Myocyte (in vitro differentiated cells): ENCODE measurements at regions not wholly inside any gene's neighbourhood (a gene's known extent, or its start where the extent isn't known, plus 50 kb on each side); places are given as distances from the start of the nearest gene placed in this dataset.
"Not testable (repeated sequence)": the region's sequence is repeated elsewhere in the genome, so short reads cannot be mapped to it uniquely, and the experiment has no call there.

ENCODE experiments used
- DNase-seq: peaks from one replicate; pipeline ENCODE4 v3.0.0-alpha.2; 2012; ENCODE audit warnings: low read depth

DNA sequence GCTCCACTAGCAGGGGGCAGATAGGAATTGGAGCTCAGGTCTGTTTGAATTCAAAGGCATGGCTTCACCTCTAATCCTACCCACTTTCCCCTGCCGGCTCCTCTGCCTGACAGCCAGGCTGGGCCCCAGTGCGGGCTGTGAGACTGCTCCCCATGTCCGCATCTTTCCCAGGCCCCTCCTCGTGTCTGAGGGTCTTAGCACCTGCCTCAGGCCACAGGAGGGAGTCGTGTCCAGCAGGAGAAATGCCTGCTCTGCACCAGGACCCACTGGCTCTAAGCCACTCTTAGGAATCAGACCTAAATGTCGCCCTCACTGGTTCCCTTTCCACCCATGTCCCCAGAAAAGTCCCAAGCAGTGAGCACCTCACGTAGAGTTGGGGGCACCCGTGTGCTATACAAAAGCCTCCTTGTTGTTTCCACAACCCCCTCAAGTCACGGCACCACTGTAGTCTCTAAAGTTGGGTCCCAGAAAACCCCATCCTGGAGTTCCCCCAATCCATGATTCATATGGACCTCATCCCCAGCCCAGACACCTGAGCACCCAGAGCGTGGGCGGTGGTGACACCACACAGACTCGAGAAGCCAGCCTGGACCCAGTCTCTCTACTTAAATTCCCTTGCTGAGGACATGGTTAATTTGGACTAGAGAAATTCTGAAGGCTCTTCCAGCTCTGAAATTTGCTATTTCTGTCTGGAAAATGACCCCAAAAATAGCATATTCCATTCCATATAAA lies 466.4 kb upstream of the ZMIZ1 start:
- no peak for DNase-seq

DNA sequence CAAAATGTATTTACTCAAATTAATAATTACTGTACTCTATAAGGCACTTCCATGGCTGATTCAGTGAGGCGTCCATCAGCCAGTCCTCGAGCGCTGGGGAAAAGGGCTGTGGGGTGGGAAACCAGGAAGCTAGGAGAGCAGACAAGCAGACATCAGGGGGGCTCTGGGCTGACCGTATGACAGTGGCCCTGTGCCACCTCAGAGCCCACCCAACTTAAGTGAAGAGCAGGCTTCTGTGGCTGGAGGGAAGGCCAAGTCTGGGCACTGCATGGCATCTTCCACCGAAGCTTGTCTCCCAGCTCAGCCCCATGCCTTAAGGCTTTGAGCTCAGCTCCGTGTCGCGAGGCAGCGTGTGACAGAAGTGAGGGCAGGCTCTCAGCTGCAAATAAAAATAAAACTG lies 464.5 kb upstream of the ZMIZ1 start:
- no peak for DNase-seq

DNA sequence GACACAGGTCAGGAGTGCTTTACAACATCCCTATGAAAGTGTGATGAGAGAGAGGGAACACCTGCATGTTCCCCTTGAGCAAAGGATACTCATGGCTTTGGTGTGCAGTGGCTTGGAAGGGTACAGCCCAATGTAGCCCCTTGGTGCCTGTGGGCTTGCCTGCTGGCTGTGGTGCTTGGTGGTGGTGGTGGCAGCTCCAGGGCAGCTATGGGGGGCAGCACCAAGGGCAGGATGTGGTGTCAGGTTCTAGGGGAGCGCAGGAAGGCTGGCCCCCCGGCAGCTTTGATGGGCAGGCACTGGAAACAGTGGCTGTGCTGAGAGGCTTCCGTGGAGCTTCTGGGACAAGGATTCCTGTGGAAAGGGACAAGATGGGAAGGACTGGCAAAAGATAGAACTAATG lies 464.0 kb upstream of the ZMIZ1 start:
- DNase-seq, result peak; percentile 28

DNA sequence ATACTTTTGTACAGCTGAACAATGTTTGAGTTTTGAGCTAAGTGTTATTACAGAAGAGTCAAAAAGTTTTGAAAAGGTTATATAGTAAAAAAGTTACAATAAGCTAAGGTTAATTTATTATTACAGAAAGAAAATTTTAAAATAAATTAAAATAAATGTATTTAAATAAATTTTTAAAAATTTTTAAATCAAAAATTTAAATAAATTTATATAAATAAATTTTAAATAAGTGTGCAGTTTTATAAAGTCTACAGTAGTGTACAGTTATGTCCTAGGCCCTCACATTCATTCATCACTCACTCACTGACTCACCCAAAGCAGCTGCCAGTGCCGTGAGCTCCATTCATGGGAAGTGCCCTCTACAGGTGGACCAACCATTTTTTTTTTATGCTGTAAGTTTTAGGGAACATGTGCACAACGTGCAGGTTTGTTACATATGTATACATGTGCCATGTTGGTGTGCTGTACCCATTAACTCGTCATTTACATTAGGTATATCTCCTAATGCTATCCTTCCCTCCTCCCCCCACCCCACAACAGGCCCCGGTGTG lies 462.9 kb upstream of the ZMIZ1 start:
- peak; percentile 52 for DNase-seq

DNA sequence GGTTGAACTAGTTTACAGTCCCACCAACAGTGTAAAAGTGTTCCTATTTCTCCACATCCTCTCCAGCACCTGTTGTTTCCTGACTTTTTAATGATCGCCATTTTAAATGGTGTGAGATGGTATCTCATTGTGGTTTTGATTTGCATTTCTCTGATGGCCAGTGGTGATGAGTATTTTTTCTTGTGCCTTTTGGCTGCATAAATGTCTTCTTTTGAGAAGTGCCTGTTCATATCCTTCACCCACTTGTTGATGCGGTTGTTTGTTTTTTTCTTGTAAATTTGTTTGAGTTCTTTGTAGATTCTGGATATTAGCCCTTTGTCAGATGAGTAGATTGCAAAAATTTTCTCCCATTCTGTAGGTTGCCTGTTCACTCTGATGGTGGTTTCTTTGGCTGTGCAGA lies 462.0 kb upstream of the ZMIZ1 start:
- DNase-seq, result not testable (repeated sequence)

DNA sequence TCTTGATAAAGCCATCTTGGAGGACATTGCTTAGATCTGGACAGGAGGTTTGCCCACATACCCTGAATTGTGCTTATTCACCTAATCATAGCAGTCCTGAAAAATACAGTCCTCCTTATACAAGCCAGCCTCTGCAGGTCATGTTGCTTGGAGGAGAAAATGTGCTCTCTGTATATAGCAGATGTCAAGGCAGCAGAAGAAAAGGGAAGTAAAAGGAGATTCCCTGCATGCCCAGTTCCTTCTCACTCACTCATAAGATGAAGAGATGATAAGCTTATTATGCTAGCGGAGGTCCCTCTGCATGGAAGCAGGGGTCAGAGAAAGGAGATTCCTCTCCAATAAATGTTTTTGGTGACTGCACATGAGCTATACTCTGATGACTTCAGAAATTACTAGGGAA lies 458.8 kb upstream of the ZMIZ1 start:
- DNase-seq, result no peak

DNA sequence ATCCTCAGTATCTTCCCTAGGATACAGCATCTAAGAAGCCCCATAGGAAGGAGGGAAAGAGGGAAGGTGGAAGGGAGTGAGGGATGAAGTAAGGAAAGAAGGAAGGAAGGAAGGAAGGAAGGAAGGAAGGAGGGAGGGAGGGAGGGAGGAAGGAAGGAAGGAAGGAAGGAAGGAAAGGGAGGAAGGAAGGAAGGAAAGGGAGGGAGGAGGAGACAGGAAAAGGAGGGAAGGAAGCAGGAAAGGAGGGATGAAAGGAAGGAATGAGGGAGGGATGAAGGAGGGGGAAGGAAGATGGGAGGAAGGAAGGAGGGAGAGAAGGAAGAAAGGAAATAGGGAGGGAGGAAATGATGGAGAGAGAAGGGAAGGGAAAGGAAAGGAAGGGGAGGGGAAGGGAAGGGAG lies 455.6 kb upstream of the ZMIZ1 start:
- DNase-seq, result no peak

DNA sequence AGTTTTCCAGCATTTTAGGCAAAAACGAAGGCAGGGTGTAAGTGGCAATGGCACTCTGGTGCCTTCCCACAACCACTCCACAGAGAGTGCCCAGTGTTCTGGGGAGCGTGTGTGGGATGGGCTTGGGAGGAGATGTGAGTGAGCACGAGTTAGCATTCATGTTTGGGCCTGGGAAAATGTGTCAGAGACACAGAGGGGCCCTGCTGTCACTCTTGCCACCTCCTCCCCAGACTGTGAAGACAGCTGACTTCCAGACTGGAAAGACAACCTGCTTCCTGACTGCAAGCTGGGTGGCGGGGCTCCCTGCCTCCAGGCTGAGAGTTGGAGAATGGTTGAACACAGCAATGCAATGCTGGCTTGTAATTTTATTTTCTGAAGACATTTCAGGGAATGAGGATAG lies 454.5 kb upstream of the ZMIZ1 start:
- no peak for DNase-seq

DNA sequence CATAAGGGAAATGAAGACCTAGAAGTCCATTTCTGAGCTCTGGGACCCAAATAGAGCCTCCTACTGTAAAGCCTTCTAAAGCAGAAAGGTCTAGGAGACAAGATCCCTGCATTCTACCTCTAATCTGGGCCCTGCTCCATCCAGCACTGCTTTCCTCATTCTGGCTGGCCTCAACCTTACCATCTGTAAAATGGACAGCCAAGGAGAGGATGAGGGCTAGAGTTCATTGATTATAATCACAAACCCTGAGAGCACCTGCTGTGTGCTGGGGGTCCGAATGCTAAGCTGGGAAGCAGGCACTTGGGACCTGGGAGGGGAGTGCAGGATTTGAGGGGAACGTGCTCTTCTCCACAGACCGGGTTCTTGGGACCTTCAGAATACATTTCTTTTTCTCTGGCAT lies 454.0 kb upstream of the ZMIZ1 start:
- no peak for DNase-seq

DNA sequence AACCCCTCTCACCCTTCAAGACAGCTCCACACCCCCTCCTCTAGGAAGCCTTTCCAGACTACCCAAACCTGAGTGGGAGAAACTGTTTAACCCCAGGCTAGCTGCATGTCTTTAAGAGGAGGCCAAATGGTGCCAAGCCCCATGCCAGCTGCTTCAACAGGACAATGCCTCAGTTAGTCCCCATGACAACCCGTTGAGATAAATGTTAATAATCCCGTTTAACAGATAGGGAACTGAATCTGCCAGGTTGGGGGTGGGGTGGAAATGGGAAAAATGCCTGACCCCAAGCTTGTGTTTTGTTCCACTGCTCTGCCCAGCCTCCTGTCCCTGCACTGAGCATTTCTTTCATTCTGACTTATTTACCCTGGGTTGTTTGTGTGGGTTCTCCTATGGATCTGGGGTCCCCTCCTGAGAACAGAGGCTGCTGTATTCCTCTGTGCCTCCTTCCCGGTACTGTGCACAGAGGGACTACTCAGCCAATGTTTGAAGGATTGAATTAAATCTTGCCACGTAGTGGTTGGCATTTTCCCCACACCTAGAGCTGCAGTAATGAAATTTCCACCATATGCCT lies 452.6 kb upstream of the ZMIZ1 start:
- no peak for DNase-seq

DNA sequence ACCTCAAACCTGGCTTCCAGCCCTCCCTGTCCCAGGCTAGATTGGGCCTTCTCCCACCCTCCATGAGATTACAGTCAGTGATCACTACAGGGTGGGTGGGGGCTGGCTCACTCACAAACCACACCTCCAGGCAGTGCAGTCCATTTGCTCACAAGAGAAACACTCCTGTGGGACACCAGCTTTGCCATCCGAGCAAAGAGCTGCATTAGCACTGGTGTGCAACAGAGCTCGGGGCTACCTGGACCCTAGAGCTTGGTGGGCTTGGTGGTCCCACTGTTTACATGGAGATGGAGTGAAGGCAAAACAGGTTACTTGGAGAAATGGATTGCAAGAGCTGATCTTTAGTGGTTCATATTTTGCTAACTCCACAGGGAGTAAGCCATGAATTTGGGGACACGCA lies 451.7 kb upstream of the ZMIZ1 start:
- DNase-seq, result no peak

DNA sequence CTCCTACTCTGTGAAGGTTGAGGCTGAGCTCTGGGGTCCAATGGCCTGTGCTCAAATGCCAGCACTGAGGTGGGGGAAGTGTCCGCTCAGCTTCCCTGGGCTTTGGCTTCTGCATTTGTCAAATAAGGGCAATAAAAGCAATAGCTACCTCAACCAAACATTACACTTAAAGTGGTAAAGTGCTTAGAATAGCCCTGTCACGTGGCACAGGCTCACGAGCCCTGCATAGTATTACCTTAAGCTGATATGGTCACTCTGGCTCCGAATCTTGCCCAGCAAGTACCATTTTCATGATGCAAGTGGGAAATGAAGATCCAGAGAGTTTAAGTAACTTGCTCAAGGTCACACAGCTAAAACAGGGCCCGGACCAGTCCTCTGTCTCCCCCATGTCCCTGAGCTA lies 451.1 kb upstream of the ZMIZ1 start:
- DNase-seq, result no peak

DNA sequence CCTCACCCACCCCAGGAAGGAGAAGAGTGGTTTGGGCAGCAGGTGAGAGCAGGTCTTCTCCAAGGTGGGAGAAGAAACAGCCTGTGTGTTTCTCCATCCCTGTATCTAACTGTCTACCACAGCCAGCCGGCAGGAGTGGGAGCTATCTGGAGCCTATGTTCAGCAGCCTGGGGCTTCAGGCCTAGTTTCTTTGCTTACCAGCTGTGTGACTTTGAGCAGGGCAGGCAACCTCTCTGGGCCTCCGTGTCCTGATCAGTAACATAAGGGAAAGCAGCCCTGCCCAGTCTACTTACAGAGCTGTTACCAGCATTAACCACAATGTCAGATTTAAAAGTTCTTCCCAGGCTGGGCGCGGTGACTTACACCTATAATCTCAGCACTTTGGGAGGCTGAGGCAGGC lies 450.7 kb upstream of the ZMIZ1 start:
- DNase-seq, result no peak

DNA sequence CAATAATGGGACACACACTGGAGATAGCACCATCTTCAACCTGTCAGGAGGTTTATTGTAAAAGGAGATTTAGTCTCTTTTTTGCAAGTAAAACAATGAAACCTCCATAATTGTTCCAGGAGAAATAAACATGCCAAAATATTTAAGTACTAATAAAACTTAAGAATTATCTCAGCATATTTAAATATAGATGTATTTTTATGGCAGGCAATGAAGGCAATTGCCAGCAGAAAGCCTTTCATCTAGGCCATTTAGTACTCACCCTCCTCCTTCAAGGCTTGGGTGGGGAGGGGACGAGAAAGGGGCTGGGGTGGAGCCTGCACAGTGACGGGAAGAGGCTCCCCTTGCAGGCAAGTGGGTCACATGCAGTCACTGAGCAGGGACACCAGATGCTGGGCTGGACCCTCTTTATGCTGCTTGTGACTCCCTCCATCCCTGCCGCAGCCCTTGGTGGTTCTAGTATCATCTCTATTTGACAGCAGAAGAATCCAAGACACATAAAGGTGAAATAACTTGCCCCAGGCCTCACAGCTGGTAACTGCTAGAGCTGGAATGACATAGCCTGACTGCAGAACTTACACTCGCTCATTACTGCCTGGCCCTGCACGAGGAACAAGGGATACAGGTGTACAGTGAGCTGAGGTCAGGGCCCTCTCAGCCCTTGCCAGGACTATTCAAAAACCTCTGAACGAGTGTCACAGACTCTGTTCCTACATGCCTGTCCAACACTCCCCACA lies 449.5 kb upstream of the ZMIZ1 start:
- DNase-seq, result no peak

DNA sequence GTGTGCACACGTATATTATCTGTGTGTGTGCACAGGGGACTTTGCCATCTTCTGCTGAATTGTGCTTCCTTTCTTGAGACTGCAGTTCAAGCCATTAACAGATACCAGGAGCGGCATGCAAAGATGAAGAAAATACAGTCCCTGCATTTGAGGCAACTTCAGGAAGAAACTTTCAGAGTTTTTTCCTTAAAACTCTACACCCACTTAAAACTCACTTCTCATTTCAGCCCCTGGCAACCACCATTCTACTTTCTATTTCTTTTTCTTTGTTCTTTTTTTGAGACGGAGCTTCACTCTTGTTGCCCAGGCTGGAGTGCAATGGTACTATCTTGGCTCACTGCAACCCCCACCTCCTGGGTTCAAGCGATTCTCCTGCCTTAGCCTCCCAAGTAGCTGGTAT lies 448.9 kb upstream of the ZMIZ1 start:
- no peak for DNase-seq

DNA sequence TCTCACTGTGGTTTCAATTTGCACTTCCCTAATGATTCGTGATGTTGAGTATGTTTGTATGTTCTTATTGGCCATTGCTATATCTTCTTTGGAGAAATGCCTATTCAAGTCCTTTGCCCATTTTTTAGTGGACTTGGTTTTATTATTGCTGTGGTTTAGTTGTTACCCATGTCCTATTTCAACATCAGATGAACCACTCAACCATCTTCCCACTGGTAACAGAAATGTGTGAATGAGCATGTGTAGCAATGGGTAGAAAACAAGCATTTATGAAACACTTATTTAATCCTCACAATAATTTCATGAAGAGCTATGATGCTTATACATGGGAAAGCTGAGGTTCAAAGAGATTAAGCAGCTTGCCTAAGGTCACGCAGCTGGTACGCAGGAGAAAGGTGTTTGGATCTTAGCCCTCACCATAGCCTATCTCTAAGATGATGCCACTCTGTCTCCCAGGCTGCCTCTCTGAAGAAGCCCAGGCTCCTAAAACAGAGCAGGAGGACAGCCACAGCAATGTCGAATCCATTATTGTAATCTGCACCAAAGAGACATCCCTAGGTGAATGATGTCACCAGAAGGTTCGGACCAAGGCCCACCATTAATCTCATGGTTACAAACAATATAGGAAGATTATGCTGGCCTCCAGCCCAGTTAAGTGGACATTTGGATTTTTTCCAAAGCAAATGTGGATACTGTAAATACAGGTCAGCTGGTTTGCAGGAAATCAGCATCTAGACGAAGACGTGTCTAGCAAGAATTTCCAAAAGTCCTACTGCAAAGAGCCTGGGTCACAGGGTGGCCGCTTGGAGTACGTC lies 447.6 kb upstream of the ZMIZ1 start:
- DNase-seq, result no peak

DNA sequence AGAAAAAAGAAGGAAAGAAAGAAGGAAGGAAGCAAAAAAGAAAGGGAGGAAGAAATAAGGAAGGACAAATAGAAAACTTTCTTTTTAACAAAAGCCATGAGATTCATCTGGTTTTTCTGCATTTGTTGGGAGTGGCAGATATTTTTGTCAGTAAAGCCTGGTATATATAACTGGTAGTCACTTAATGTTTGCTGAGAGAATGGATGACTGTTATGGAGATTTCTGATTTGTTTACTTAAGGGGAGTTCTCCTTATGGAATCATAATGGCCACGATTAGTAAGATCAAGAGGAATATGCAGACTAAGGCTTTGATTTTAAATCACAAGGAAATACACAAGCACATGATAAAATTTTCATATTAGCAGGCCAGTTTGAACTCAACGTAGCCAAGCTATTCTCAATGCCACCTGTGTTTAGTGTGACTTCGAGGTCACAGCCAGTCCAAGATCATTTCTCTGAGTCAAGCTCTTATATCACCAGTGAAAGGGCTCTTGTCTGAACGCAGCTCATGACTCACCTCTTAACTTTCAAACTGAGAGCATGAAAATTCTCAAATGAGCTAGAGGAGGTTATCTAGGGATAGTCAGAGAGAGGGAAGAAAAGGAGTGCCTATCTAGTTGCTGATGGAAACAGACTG lies 445.1 kb upstream of the ZMIZ1 start:
- DNase-seq, result peak; percentile 76

DNA sequence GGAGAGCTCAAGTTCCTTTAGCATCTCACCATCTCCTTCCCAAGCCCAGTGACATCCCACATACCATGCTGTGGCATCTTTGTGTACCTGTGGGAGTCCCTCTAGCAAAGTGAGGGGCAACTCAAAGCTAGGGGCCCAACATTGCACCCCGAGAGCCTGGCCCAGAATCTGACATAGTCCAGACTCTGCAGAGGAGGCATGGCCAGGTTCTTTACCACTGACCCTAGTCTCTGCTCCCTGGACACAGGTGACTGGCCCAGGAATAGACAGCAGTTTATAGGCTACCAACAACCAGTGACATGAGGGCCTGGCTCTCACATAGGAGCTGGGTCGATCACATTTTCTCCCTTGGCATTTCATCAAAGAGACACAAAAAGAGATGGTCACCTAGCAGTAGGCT lies 444.0 kb upstream of the ZMIZ1 start:
- no peak for DNase-seq

DNA sequence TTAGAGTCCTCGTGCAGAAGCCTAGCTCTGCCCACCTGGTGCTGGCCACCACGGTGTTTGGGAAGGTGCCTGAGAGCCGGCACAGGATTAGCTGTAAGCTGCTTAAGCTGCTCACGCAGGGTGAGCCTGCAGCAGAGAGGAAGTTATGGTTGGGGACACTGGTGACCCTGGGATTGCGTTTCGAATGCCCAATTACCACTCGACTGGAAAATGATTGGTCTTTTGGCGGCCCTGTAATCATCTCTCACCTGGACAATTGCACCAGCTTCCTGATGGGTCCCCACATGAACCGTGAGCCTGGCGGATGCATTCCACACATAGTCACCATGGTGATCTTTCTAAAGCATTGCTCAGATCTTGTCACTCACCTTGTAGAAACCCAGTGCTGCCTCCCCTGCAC lies 442.3 kb upstream of the ZMIZ1 start:
- DNase-seq, result no peak

DNA sequence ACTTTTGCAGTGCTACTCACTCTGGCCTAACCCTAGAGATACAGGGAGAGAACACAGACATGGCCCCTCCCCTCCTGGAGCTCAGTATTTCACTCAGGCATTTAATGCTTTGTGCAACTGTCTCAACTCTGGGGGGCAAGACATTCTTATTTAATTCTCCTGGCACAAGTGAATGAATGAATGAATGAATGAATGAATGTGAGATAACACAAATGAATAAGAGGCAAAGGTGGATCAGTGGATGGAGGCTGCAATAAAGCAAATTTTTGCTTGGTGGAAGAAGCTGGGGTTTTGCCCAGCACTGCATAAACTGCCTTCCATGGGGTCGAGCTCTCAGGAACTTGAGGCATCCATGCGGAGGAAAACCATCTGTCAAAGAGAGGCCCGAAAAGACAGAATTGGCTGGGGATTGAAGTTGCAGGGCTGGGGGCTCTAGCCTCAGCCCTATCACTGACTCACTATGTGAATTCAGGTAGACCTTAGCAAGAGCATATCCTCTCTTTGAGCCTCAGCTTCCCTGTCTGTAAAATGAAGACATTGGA lies 441.4 kb upstream of the ZMIZ1 start:
- no peak for DNase-seq

DNA sequence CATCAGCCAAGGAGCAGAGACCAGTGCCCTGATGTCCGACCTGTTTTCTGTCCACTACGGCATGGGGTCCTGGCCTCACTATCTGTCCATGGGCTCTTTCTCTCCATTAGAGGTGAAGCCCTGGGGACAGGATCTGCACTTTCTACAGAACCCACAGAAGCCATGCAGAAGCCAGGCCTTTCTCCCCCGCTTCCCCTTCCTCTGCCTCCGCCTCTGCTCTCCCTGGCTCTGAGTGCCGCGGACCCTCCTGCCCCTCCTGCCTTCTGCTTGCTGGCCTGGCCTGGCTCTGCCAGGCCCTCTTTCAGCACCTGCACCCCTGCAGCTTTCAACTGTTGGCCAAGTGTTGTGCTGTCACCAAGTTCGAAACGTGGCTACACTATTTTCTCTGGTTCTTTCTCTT lies 439.8 kb upstream of the ZMIZ1 start:
- DNase-seq, result no peak
